H1 (cell line): ENCODE measurements at regions not wholly inside any gene's neighbourhood (a gene's known extent, or its start where the extent isn't known, plus 50 kb on each side); places are given as distances from the start of the nearest gene placed in this dataset.

ENCODE experiments used
- CTCF ChIA-PET: fragments of 300-600 bp; sonication (Branson Sonifier 250); formaldehyde crosslinking; loops from one replicate; lab custom pipeline; 2021; ENCODE audit not compliant: partially characterized antibody; lab: Charles Lee
- POLR2A ChIA-PET: fragments of 300-600 bp; sonication (Branson Sonifier 250); formaldehyde crosslinking; loops from one replicate; lab custom pipeline; 2021; ENCODE audit warnings: inconsistent platforms; ENCODE audit not compliant: partially characterized antibody; lab: Charles Lee
- DNase-seq, 2 experiments: peaks; one replicate each; pipeline versions ENCODE4 v3.0.0 to v3.0.0-alpha.2; 2010 to 2022; ENCODE audit warnings: low spot score in 2 of 2, low read depth in 1 of 2, mixed read lengths in 1 of 2
- FAIRE-seq: peaks from 2 replicates; lab custom pipeline; 2011; peaks lifted over from hg19 to GRCh38; lab: Jason Lieb, UNC
- H2AFZ ChIP-seq: 2 replicates; pipeline ENCODE4 v1.8.1; 2012; ENCODE audit warnings: low read length, inconsistent platforms
- H2AK5ac ChIP-seq: 2 replicates; pipeline ENCODE4 v1.6.1; 2013; ENCODE audit warnings: low read depth, low read length
- H2BK120ac ChIP-seq: replicated peaks from 2 replicates; pipeline ENCODE3; 2013; ENCODE audit warnings: low read depth, low read length, inconsistent platforms
- H2BK12ac ChIP-seq: 2 replicates; pipeline ENCODE4 v1.6.1; 2013; ENCODE audit warnings: low read depth, low read length
- H2BK15ac ChIP-seq: 2 replicates; pipeline ENCODE4 v1.6.1; 2013; ENCODE audit warnings: low read length
- H2BK20ac ChIP-seq: 2 replicates; pipeline ENCODE4 v1.6.1; 2013; ENCODE audit warnings: low read length
- H2BK5ac ChIP-seq: 2 replicates; pipeline ENCODE4 v1.6.1; 2013; ENCODE audit warnings: low read depth, low read length
- H3K14ac ChIP-seq: 2 replicates; pipeline ENCODE4 v1.6.1; 2013; ENCODE audit warnings: inconsistent platforms; ENCODE audit not compliant: insufficient read length
- H3K18ac ChIP-seq: 2 replicates; pipeline ENCODE4 v1.6.1; 2013; ENCODE audit warnings: low read length; ENCODE audit errors: extremely low read depth
- H3K23ac ChIP-seq: 2 replicates; pipeline ENCODE4 v1.6.1; 2013; ENCODE audit warnings: inconsistent platforms; ENCODE audit not compliant: insufficient read length
- H3K23me2 ChIP-seq: 2 replicates; pipeline ENCODE4 v1.6.1; 2013; ENCODE audit warnings: low read depth, low read length
- H3K27ac ChIP-seq: 2 replicates; pipeline ENCODE4 v1.6.1; 2011; ENCODE audit warnings: low read depth, low read length, inconsistent platforms
- H3K27me3 ChIP-seq, 4 experiments: replicated peaks in 1 of 4; 1 replicate in 1 of 4; 2 replicates in 3 of 4; pipeline versions ENCODE4 v1.6.1 to v1.8.1; 2011 to 2013; ENCODE audit warnings: low read length in 3 of 4, mild to moderate bottlenecking in 3 of 4, inconsistent platforms in 2 of 4, mixed read lengths in 2 of 4, moderate library complexity in 1 of 4; ENCODE audit not compliant: control insufficient read depth in 3 of 4, insufficient read depth in 3 of 4; ENCODE audit errors: extremely low read depth in 1 of 4
- H3K36me3 ChIP-seq, 4 experiments: 2 replicates each; pipeline versions ENCODE4 v1.6.1 to v1.8.1; 2011 to 2013; ENCODE audit warnings: mild to moderate bottlenecking in 4 of 4, low read length in 3 of 4, moderate library complexity in 2 of 4, control low read depth in 1 of 4, inconsistent platforms in 1 of 4; ENCODE audit not compliant: insufficient read depth in 4 of 4, control insufficient read depth in 2 of 4
- H3K4ac ChIP-seq: replicated peaks from 2 replicates; pipeline ENCODE3; 2013; ENCODE audit warnings: low read length, low read depth, mixed read lengths, inconsistent platforms; ENCODE audit not compliant: insufficient read length
- H3K4me1 ChIP-seq, 4 experiments: replicated peaks in 1 of 4; 1 replicate in 1 of 4; 2 replicates in 3 of 4; pipeline versions ENCODE4 v1.6.1 to v1.8.1; 2011 to 2013; ENCODE audit warnings: low read length in 3 of 4, inconsistent platforms in 2 of 4, mixed read lengths in 1 of 4; ENCODE audit not compliant: insufficient read depth in 4 of 4, control insufficient read depth in 3 of 4
- H3K4me2 ChIP-seq, 2 experiments: 2 replicates each; pipeline versions ENCODE4 v1.6.1 to v1.8.1; 2011 to 2013; ENCODE audit warnings: low read depth in 2 of 2, low read length in 2 of 2, control low read depth in 1 of 2, inconsistent platforms in 1 of 2, mild to moderate bottlenecking in 1 of 2; ENCODE audit not compliant: insufficient read depth in 1 of 2
- H3K4me3 ChIP-seq, 4 experiments: fragments of 200-600, 300-600 bp in 1 of 4; sonication (generic), shearing (Covaris generic), sonication (Bioruptor Twin) in 1 of 4; 2 replicates each; pipeline versions ENCODE4 v1.5.1 to v1.8.1; 2011 to 2016; ENCODE audit warnings: low read length in 4 of 4, low read depth in 3 of 4, control low read depth in 2 of 4, inconsistent platforms in 2 of 4, mild to moderate bottlenecking in 2 of 4, mixed read lengths in 1 of 4, moderate library complexity in 1 of 4; ENCODE audit not compliant: insufficient read depth in 2 of 4; ENCODE audit errors: extremely low read depth in 1 of 4
- H3K56ac ChIP-seq: replicated peaks from 2 replicates; pipeline ENCODE3; 2013; ENCODE audit warnings: low read depth, mild to moderate bottlenecking, mixed read lengths, low read length, inconsistent platforms; ENCODE audit not compliant: insufficient read length
- H3K79me1 ChIP-seq: 2 replicates; pipeline ENCODE4 v1.6.1; 2013; ENCODE audit warnings: low read depth, low read length, control low read depth
- H3K79me2 ChIP-seq, 2 experiments: 2 replicates each; pipeline versions ENCODE4 v1.6.1 to v1.8.1; 2012 to 2013; ENCODE audit warnings: low read length in 2 of 2, mild to moderate bottlenecking in 2 of 2, inconsistent platforms in 1 of 2; ENCODE audit not compliant: insufficient read depth in 2 of 2, control insufficient read depth in 1 of 2
- H3K9ac ChIP-seq, 4 experiments: replicated peaks in 1 of 4; 1 replicate in 1 of 4; 2 replicates in 3 of 4; pipeline versions ENCODE4 v1.6.1 to v1.8.1; 2011 to 2013; ENCODE audit warnings: low read depth in 3 of 4, low read length in 3 of 4, control low read depth in 2 of 4, mild to moderate bottlenecking in 2 of 4, moderate library complexity in 2 of 4, inconsistent platforms in 1 of 4; ENCODE audit errors: extremely low read depth in 1 of 4
- H3K9me3 ChIP-seq, 2 experiments: 2 replicates each; pipeline versions ENCODE4 v1.6.1 to v1.8.1; 2012 to 2013; ENCODE audit warnings: mild to moderate bottlenecking in 2 of 2, moderate library complexity in 2 of 2, control low read depth in 1 of 2, inconsistent platforms in 1 of 2, low read depth in 1 of 2, low read length in 1 of 2, mixed read lengths in 1 of 2; ENCODE audit not compliant: insufficient read depth in 2 of 2
- H4K20me1 ChIP-seq, 2 experiments: replicated peaks in 1 of 2; 2 replicates each; pipeline versions ENCODE3 to v1.8.1; 2011 to 2013; ENCODE audit warnings: inconsistent platforms in 2 of 2, low read length in 2 of 2, mild to moderate bottlenecking in 1 of 2; ENCODE audit not compliant: insufficient read depth in 2 of 2, control insufficient read depth in 1 of 2
- H4K5ac ChIP-seq: 2 replicates; pipeline ENCODE4 v1.6.1; 2013; ENCODE audit warnings: low read length, low read depth, mixed read lengths, inconsistent platforms; ENCODE audit not compliant: insufficient read length
- H4K8ac ChIP-seq: 2 replicates; pipeline ENCODE4 v1.8.0; 2013; ENCODE audit warnings: mild to moderate bottlenecking, moderate library complexity, low read length, inconsistent platforms; ENCODE audit not compliant: insufficient read depth; ENCODE audit errors: extremely low read depth
- H4K91ac ChIP-seq: replicated peaks from 2 replicates; pipeline ENCODE3; 2013; ENCODE audit warnings: low read length, mixed read lengths, inconsistent platforms; ENCODE audit not compliant: insufficient read length
- BCL11A ChIP-seq, 2 experiments: IDR thresholded peaks; one replicate each; pipeline ENCODE4 v1.6.1; 2011; ENCODE audit warnings: low read depth in 2 of 2, low read length in 2 of 2, mild to moderate bottlenecking in 2 of 2
- CBX5 ChIP-seq: fragments of 300-800, 300-1000 bp; sonication (generic); IDR thresholded peaks from 2 replicates; pipeline ENCODE4 v1.7.1; 2016; ENCODE audit warnings: antibody characterized with exemption, low read length, low read depth
- CEBPB ChIP-seq: IDR thresholded peaks from 2 replicates; pipeline ENCODE4 v1.6.1; 2012; ENCODE audit warnings: low read depth, low read length
- EGR1 ChIP-seq: IDR thresholded peaks from 2 replicates; pipeline ENCODE4 v1.6.1; 2011; ENCODE audit warnings: low read depth, low read length, borderline replicate concordance
- EP300 ChIP-seq, 2 experiments: IDR thresholded peaks; 1 replicate in 1 of 2; 2 replicates in 1 of 2; pipeline ENCODE4 v1.6.1; 2011 to 2012; ENCODE audit warnings: low read depth in 2 of 2, low read length in 2 of 2, mild to moderate bottlenecking in 2 of 2, borderline replicate concordance in 1 of 2, inconsistent platforms in 1 of 2, moderate library complexity in 1 of 2
- EZH2 ChIP-seq: fragments of 200-600 bp; sonication (generic); IDR thresholded peaks from 2 replicates; pipeline ENCODE4 v1.7.1; 2012; ENCODE audit warnings: low read depth, mild to moderate bottlenecking, moderate library complexity, low read length, inconsistent platforms; ENCODE audit not compliant: severe bottlenecking
- HDAC6 ChIP-seq: IDR thresholded peaks from one replicate; pipeline ENCODE4 v1.7.1; 2012; ENCODE audit warnings: low read depth, mild to moderate bottlenecking, inconsistent platforms, low read length, moderate library complexity
- POLR2A ChIP-seq, 2 experiments: IDR thresholded peaks; 1 replicate in 1 of 2; 2 replicates in 1 of 2; pipeline ENCODE4 v1.6.1; 2011; ENCODE audit warnings: low read depth in 2 of 2, low read length in 2 of 2, mild to moderate bottlenecking in 2 of 2; ENCODE audit errors: control extremely low read depth in 1 of 2
- SIN3A ChIP-seq, 2 experiments: IDR thresholded peaks in 1 of 2; conservative IDR thresholded peaks in 1 of 2; 2 replicates each; pipeline ENCODE4 v1.6.1; 2011 to 2012; ENCODE audit warnings: low read length in 2 of 2, improper control_type of control experiment in 1 of 2, low read depth in 1 of 2, mild to moderate bottlenecking in 1 of 2
- SIX5 ChIP-seq: IDR thresholded peaks from 2 replicates; pipeline ENCODE4 v1.6.1; 2011; ENCODE audit warnings: mild to moderate bottlenecking, low read depth, low read length
- SP1 ChIP-seq: IDR thresholded peaks from 2 replicates; pipeline ENCODE4 v1.6.1; 2011; ENCODE audit warnings: low read depth, low read length
- TAF1 ChIP-seq: IDR thresholded peaks from 2 replicates; pipeline ENCODE4 v1.6.1; 2011; ENCODE audit warnings: mild to moderate bottlenecking, low read depth, low read length
- TAF7 ChIP-seq: optimal IDR thresholded peaks from 2 replicates; pipeline ENCODE3; 2011; ENCODE audit warnings: low read depth, mild to moderate bottlenecking, inconsistent platforms, low read length, moderate library complexity, borderline replicate concordance
- ZNF274 ChIP-seq: IDR thresholded peaks from 2 replicates; pipeline ENCODE4 v1.7.0; 2012; ENCODE audit warnings: low read length, borderline replicate concordance; ENCODE audit errors: extremely low read depth
- WGBS, 2 experiments: shearing (Covaris generic) in 1 of 2; methylation state at CpG; one replicate each; pipeline versions ENCODE4 v1.1.6 to v1.1.7; 2013 to 2015; ENCODE audit warnings: low lambda C conversion rate in 2 of 2, mixed read lengths in 2 of 2, inconsistent platforms in 1 of 2, low coverage in 1 of 2, missing lambda C conversion rate in 1 of 2; ENCODE audit not compliant: insufficient replicate concordance in 2 of 2, insufficient coverage in 1 of 2, insufficient read length in 1 of 2; ENCODE audit errors: extremely low coverage in 1 of 2, missing lambda C conversion rate in 1 of 2; 5-methylcytosine and 5-hydroxymethylcytosine counted together
- TF ChIP-seq, protein P1 (sequence below): IDR thresholded peaks from 2 replicates; pipeline ENCODE4 v1.6.1; 2011; ENCODE audit warnings: low read depth, mild to moderate bottlenecking, low read length; ENCODE audit not compliant: insufficient read depth

DNA sequence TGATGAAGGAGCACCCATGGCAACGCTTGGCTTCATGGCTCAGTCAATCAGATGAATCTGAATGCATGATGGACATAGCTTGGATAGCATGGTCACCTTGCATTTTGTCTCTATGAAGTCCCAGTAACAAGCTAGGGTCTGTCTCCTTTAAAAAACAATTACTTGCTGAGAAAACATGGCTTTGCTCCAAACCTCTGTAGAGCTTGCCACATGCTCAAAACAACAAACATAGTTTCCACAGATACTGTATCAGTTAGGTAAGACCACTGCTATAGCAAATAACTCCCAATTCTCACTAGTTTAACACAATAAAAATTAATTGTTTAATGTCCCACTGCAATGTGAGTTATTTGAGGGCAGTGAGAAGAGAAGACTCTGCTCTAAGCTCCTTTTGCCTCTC, 401.0 kb downstream of the IRS1 start:
- H3K23ac ChIP-seq: no peak overlapping the region
- H3K79me2 ChIP-seq: no peaks in the 10 kb centered on the region
- no peak overlapping the region for H3K9ac ChIP-seq
- no peak overlapping the region for H3K18ac ChIP-seq
- H3K4ac ChIP-seq: no peak overlapping the region
- no peak overlapping the region for H2BK120ac ChIP-seq
- no peak overlapping the region for H2AFZ ChIP-seq
- FAIRE-seq (no peak), DNase-seq (no peak)
- no peak overlapping the region for H2BK20ac ChIP-seq
- no peak overlapping the region for H4K91ac ChIP-seq
- no peaks in the 10 kb centered on the region for H3K27me3 ChIP-seq
- H3K23me2 ChIP-seq: no peaks in the 10 kb centered on the region
- H3K4me3 ChIP-seq: no peak overlapping the region
- H2BK5ac ChIP-seq: no peak overlapping the region
- H3K4me2 ChIP-seq: no peak overlapping the region
- no peak overlapping the region for H3K56ac ChIP-seq
- H4K20me1 ChIP-seq: no peaks in the 10 kb centered on the region
- ChIA-PET CTCF (interaction anchor here (1.8 kb wide), 1 partner anchor 9 kb away, joined by 5 read pairs; no protein-coding TSS in a partner anchor), POLR2A (no interaction called here)
- no peak overlapping the region for H4K8ac ChIP-seq
- 100% methylated on average over 1 of the region's 1 CpG; no CpG with 5 or more reads in 1 of the 2 experiments for WGBS, 2 experiments
- H2BK12ac ChIP-seq: no peak overlapping the region
- H3K36me3 ChIP-seq: no peaks in the 10 kb centered on the region
- H4K5ac ChIP-seq: no peak overlapping the region
- no peak overlapping the region for H3K27ac ChIP-seq
- no peak overlapping the region for H2AK5ac ChIP-seq
- no peaks in the 10 kb centered on the region for H3K9me3 ChIP-seq
- no peaks in the 10 kb centered on the region for H3K4me1 ChIP-seq
- H2BK15ac ChIP-seq: no peak overlapping the region
- H3K14ac ChIP-seq: no peak overlapping the region
- H3K79me1 ChIP-seq: no peaks in the 10 kb centered on the region
- TF ChIP-seq TAF7 (no peak), HDAC6 (no peak), BCL11A (IDR thresholded peaks at IDR 0.05; ENCODE audit: low read depth in 2 of 2, low read length in 2 of 2) (no peak), POLR2A (IDR thresholded peaks at IDR 0.05; ENCODE audit: control extremely low read depth in 1 of 2, low read depth in 2 of 2, low read length in 2 of 2) (no peak), SIN3A (conservative IDR thresholded peaks at IDR 0.05 in 1 of 2, IDR thresholded peaks at IDR 0.05 in 1 of 2; ENCODE audit: low read depth in 1 of 2, low read length in 2 of 2) (no peak), ZNF274 (no peak), TAF1 (no peak), EP300 (IDR thresholded peaks at IDR 0.05; ENCODE audit: borderline replicate concordance in 1 of 2, low read depth in 2 of 2, low read length in 2 of 2) (no peak), SIX5 (no peak), SP1 (no peak), EGR1 (no peak), CEBPB (no peak), EZH2 (no peak), CBX5 (no peak)
- TF ChIP-seq, protein P1, sequence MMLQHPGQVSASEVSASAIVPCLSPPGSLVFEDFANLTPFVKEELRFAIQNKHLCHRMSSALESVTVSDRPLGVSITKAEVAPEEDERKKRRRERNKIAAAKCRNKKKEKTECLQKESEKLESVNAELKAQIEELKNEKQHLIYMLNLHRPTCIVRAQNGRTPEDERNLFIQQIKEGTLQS: no peak
